HepG2 (cell line): ENCODE measurements at regions not wholly inside any gene's neighbourhood (a gene's known extent, or its start where the extent isn't known, plus 50 kb on each side); places are given as distances from the start of the nearest gene placed in this dataset.

Experiments
- ATAC-seq: fragments of 200-7000 bp; cut with Tn5 transposase; 3 replicates; pipeline ENCODE4 v1.9.1; 2020; ENCODE audit warnings: mild to moderate bottlenecking, moderate library complexity
- BruUV-seq: library from RNA; stranded (reverse); fragments of 400-500 nt; replicated peaks from 2 replicates; lab custom pipeline; 2021; lab: Mats Ljungman, UMichigan
- CTCF ChIA-PET: fragments of 300-600 bp; formaldehyde crosslinking; extraction: SDS; loops from one replicate; lab custom pipeline; 2021; ENCODE audit warnings: low total read pairs, inconsistent platforms, low intra/inter-chr PET ratio; lab: Yijun Ruan, JAX
- POLR2A ChIA-PET: fragments of 350-600 bp; sonication (Branson Sonifier 250); formaldehyde crosslinking; loops from one replicate; lab custom pipeline; 2020; ENCODE audit warnings: antibody characterized with exemption, inconsistent platforms; lab: Yijun Ruan, JAX
- DNase-seq: peaks from one replicate; pipeline ENCODE4 v3.0.0-alpha.2; 2015; ENCODE audit warnings: low spot score
- FAIRE-seq: peaks from 3 replicates; lab custom pipeline; 2011; peaks lifted over from hg19 to GRCh38; lab: Jason Lieb, UNC
- H2AFZ ChIP-seq: one replicate; pipeline ENCODE4 v1.6.1; 2011; ENCODE audit warnings: low read length, inconsistent platforms
- H3K27ac ChIP-seq: fragments of 300-600 bp; 3 replicates; pipeline ENCODE4 v1.8.0; 2011; ENCODE audit warnings: mixed run types, mild to moderate bottlenecking, mixed read lengths, low read length, inconsistent platforms; ENCODE audit not compliant: insufficient read depth; ENCODE audit errors: extremely low read length
- H3K27me3 ChIP-seq, 2 experiments: fragments of 200-600 bp in 1 of 2; 2 replicates in 1 of 2; 3 replicates in 1 of 2; pipeline versions ENCODE4 v1.6.0 to v1.8.0; 2011; ENCODE audit warnings: low read length in 2 of 2, mild to moderate bottlenecking in 2 of 2, moderate library complexity in 2 of 2, inconsistent platforms in 1 of 2; ENCODE audit not compliant: insufficient read depth in 2 of 2, control insufficient read depth in 1 of 2
- H3K36me3 ChIP-seq, 2 experiments: fragments of 200-600 bp in 1 of 2; replicated peaks in 1 of 2; 2 replicates in 1 of 2; 3 replicates in 1 of 2; pipeline versions ENCODE4 v1.5.1 to v1.8.0; 2011; ENCODE audit warnings: low read length in 2 of 2, inconsistent platforms in 1 of 2; ENCODE audit not compliant: insufficient read depth in 2 of 2, control insufficient read depth in 1 of 2
- H3K4me1 ChIP-seq: 2 replicates; pipeline ENCODE4 v1.5.1; 2012; ENCODE audit warnings: low read length, inconsistent platforms; ENCODE audit not compliant: insufficient read depth
- H3K4me2 ChIP-seq: 2 replicates; pipeline ENCODE4 v1.6.0; 2011; ENCODE audit warnings: low read depth, low read length, inconsistent platforms
- H3K4me3 ChIP-seq, 3 experiments: fragments of 200-600 bp in 1 of 3; sonication (generic), shearing (Covaris generic) in 1 of 3; replicated peaks in 1 of 3; 2 replicates each; pipeline ENCODE4 v1.5.1; 2011 to 2016; ENCODE audit warnings: low read length in 3 of 3, inconsistent platforms in 2 of 3, low read depth in 2 of 3, mild to moderate bottlenecking in 2 of 3, control low read depth in 1 of 3, mixed read lengths in 1 of 3; ENCODE audit not compliant: insufficient read depth in 1 of 3
- H3K79me2 ChIP-seq: one replicate; pipeline ENCODE4 v1.6.1; 2011; ENCODE audit warnings: low read length, inconsistent platforms; ENCODE audit not compliant: insufficient read depth
- H3K9ac ChIP-seq: 2 replicates; pipeline ENCODE4 v1.6.0; 2011; ENCODE audit warnings: mild to moderate bottlenecking, low read depth, low read length, inconsistent platforms; ENCODE audit not compliant: insufficient read depth
- H3K9me3 ChIP-seq: 2 replicates; pipeline ENCODE4 v1.5.1; 2012; ENCODE audit warnings: mild to moderate bottlenecking, low read length
- H4K20me1 ChIP-seq: 2 replicates; pipeline ENCODE4 v1.6.0; 2011; ENCODE audit warnings: inconsistent platforms, mild to moderate bottlenecking, low read length, moderate library complexity; ENCODE audit not compliant: insufficient read depth
- GMEB2 ChIP-seq: IDR thresholded peaks from 2 replicates; pipeline ENCODE4 v1.6.1; 2016; ENCODE audit warnings: missing biosample characterization, missing genetic modification reagents, low read depth
- PAX8 ChIP-seq: sonication (generic); formaldehyde crosslinking; IDR thresholded peaks from 2 replicates; pipeline ENCODE4 v1.8.0; 2022; ENCODE audit warnings: mild to moderate bottlenecking, missing genetic modification reagents, borderline replicate concordance
- UBTF ChIP-seq: sonication (generic); formaldehyde crosslinking; IDR thresholded peaks from 2 replicates; pipeline ENCODE4 v1.4.0; 2020; ENCODE audit warnings: mild to moderate bottlenecking, missing genetic modification reagents
- ZNF350 ChIP-seq: sonication (generic); formaldehyde crosslinking; IDR thresholded peaks from 2 replicates; pipeline ENCODE4 v1.4.0; 2020; ENCODE audit warnings: mild to moderate bottlenecking, low read depth, missing genetic modification reagents, borderline replicate concordance
- ZNF800 ChIP-seq: sonication (generic); formaldehyde crosslinking; IDR thresholded peaks from 2 replicates; pipeline ENCODE4 v1.4.0; 2020; ENCODE audit warnings: missing genetic modification reagents
- WGBS: methylation state at CpG from one replicate; pipeline ENCODE4 v1.1.6; 2017; ENCODE audit warnings: low lambda C conversion rate; 5-methylcytosine and 5-hydroxymethylcytosine counted together
- in situ Hi-C: cut with HindIII; loops from 2 replicates; pipeline ENCODE4 v1.10.0; 2017; ENCODE audit warnings: low pct_unique_long_range_greater_than_20kb; ENCODE audit not compliant: extremely low pct_ligation_motif_present
- intact Hi-C: fragments of 100-400 bp; cut with micrococcal nuclease; formaldehyde crosslinking; loops from one replicate; pipeline ENCODE4 v1.10.0; 2022; ENCODE audit not compliant: unreplicated experiment

GRCh38 chr21:24160528-24160927, 1446.8 kb downstream of the MRPL39 start (continued):
- TF ChIP-seq GMEB2 (CRISPR knock-in tag) (no peak), UBTF (CRISPR knock-in tag) (no peak), PAX8 (CRISPR knock-in tag) (no peak)

GRCh38 chr21:24153137-24153536, 1454.1 kb downstream of the MRPL39 start:
- CTCF ChIA-PET: no interaction called here
- Histone ChIP-seq H3K27ac (no peak overlapping the region), H3K79me2 (no peaks in the 10 kb centered on the region), H2AFZ (no peak overlapping the region), H3K9ac (no peak overlapping the region), H3K9me3 (peaks cover 73% of the 10 kb centered on the region), H4K20me1 (no peaks in the 10 kb centered on the region), H3K4me2 (no peak overlapping the region), H3K36me3 (no peaks in the 10 kb centered on the region), H3K4me3 (no peak overlapping the region), H3K4me1 (no peaks in the 10 kb centered on the region), H3K27me3 (no peaks in the 10 kb centered on the region)
- intact Hi-C loops: no loop called here
- TF ChIP-seq ZNF350 (no peak), ZNF800 (no peak)
- ATAC-seq (no peak), DNase-seq (no peak), FAIRE-seq (no peak)
- no TSS peak for BruUV-seq
- whole genome bisulfite sequencing: 44% methylated on average over 2 of the region's 2 CpGs
- in situ Hi-C loops: no loop called here
- POLR2A ChIA-PET: no interaction called here
